ENCODE measurements at regions not wholly inside any gene's neighbourhood (a gene's known extent, or its start where the extent isn't known, plus 50 kb on each side); places are given as distances from the start of the nearest gene placed in this dataset.

DNA sequence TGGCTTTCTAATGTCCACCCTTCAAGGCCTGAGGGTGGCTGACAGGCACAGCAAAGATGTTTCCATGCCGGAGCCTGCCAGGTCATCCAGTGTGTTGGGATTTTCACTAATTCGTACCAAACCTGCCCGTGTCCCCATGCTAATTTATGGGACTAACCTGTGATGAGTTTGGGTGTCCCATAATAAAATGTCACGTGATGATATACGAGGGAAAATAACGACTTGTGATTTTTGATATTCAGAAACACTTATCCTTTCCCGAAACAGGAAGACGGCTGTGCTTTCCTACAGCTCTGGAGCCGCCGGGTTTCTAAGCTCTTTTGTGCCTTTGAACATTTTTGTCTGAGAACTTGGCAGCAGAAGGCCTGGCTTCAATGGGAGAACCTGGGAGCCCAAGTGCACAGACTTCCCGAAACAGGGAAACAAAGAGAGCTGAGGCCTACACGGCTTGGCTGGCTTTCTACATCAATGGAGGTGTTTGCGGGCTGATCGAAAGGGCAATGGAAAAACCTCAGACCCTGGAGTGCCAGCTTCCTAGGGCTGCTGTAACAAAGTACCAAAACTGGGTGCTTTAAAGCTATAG lies 171.9 kb upstream of the JARID2 start:
- no peak overlapping the region for H3K4me3 ChIP-seq
- no peak overlapping the region for H3K27ac ChIP-seq
- H3K27me3 ChIP-seq = no peaks in the 10 kb centered on the region
- TF ChIP-seq, protein P1, sequence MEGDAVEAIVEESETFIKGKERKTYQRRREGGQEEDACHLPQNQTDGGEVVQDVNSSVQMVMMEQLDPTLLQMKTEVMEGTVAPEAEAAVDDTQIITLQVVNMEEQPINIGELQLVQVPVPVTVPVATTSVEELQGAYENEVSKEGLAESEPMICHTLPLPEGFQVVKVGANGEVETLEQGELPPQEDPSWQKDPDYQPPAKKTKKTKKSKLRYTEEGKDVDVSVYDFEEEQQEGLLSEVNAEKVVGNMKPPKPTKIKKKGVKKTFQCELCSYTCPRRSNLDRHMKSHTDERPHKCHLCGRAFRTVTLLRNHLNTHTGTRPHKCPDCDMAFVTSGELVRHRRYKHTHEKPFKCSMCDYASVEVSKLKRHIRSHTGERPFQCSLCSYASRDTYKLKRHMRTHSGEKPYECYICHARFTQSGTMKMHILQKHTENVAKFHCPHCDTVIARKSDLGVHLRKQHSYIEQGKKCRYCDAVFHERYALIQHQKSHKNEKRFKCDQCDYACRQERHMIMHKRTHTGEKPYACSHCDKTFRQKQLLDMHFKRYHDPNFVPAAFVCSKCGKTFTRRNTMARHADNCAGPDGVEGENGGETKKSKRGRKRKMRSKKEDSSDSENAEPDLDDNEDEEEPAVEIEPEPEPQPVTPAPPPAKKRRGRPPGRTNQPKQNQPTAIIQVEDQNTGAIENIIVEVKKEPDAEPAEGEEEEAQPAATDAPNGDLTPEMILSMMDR (IDR thresholded peaks at IDR 0.05) = no peak
- no peak for DNase-seq (ENCODE audit: low spot score in 2 of 2)
- H3K4me1 ChIP-seq = no peaks in the 10 kb centered on the region
- H3K36me3 ChIP-seq = no peaks in the 10 kb centered on the region
- intact Hi-C loops (cut with DNase I) = no loop called here
- no peaks in the 10 kb centered on the region for H3K9me3 ChIP-seq

DNA sequence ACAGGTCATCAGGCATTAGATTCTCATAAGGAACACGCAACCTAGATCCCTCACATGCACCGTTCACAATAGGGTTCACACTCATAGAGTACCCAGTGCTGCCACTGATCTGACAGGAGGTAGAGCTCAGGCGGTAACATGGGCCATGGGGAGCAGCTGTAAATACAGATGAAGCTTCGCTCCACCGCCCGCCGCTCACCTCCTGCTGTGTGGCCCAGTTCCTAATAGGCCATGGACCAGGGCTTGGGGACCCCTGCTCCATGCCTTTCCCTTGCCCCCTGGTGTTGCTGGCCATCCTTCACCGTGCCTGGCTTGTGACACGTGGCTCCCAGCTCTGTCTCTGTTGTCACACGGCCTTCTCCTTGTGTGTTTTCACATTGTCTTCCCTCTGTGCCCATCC lies 171.1 kb upstream of the JARID2 start:
- DNase-seq (ENCODE audit: low spot score in 2 of 2) = no peak
- no peak overlapping the region for H3K27ac ChIP-seq
- no peaks in the 10 kb centered on the region for H3K36me3 ChIP-seq
- TF ChIP-seq, protein P1 (IDR thresholded peaks at IDR 0.05) = no peak
- intact Hi-C loops (cut with DNase I) = no loop called here
- H3K4me3 ChIP-seq = no peak overlapping the region
- H3K4me1 ChIP-seq = no peaks in the 10 kb centered on the region
- no peaks in the 10 kb centered on the region for H3K9me3 ChIP-seq
- H3K27me3 ChIP-seq = no peaks in the 10 kb centered on the region

DNA sequence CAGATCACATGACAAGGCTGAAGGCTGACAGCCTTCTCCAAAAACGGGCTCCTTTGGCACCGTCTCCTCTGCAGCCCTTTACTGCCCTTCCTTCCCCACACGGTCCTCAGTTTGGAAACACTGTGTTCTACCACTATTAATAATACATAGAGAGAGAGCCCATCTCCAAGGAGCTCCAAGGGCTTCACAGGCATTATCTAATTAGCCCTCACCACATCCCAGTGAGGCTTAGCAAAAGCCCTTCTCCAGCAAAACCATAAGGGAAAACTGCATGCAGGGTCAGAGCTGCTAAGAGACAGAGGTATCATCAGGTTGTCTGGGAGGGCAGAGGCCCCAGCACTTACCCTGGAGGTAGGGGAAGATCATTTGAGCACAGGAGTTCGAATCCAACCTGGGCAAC lies 169.3 kb upstream of the JARID2 start:
- Histone ChIP-seq H3K27ac (no peak overlapping the region), H3K9me3 (no peaks in the 10 kb centered on the region), H3K27me3 (no peaks in the 10 kb centered on the region), H3K4me1 (no peaks in the 10 kb centered on the region), H3K4me3 (no peak overlapping the region), H3K36me3 (no peaks in the 10 kb centered on the region)
- DNase-seq (ENCODE audit: low spot score in 2 of 2) = no peak
- intact Hi-C loops (cut with DNase I) = no loop called here
- TF ChIP-seq, protein P1 (IDR thresholded peaks at IDR 0.05) = no peak

DNA sequence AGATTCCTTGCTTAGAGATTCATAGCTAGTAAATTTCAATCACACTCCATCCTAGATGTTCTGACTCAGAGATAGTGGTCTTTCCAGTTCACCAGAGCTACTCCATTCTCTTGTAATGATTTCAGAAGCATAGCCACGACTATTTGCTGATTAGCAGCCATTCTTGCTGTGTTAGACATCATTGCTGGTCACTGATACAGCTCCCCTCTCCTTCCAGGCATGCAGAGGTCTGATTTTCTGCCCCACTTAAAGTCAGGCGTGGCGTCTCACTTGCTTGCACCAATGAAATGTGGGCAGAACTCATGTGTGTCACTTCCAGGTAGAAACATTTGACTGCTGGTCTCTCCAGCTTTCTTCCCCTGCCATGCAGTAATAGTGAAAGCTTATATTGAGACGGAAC lies 168.9 kb upstream of the JARID2 start:
- no peaks in the 10 kb centered on the region for H3K4me1 ChIP-seq
- intact Hi-C loops (cut with DNase I) = no loop called here
- H3K4me3 ChIP-seq = no peak overlapping the region
- H3K27ac ChIP-seq = no peak overlapping the region
- no peaks in the 10 kb centered on the region for H3K27me3 ChIP-seq
- TF ChIP-seq, protein P1 (IDR thresholded peaks at IDR 0.05) = no peak
- no peaks in the 10 kb centered on the region for H3K36me3 ChIP-seq
- DNase-seq (ENCODE audit: low spot score in 2 of 2) = no peak
- H3K9me3 ChIP-seq = no peaks in the 10 kb centered on the region

DNA sequence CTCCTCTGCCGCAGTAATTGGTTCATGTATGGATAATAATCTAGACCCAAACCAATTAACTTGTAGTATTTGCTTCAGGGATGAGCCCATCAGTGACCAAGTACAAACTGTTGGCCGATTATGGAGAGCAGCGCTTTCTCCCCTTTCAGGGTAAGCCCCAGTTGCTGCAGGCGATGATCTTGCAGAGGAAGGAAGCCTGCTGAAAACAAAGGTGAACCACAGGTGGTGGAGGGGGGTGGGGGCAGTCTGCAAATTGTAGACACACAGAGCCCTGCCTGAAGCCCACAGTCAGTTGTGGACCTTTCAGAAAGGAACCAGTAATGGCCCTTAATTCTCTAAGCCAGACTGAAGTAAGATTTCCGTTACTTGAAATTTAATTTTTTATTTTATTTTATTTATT lies 167.9 kb upstream of the JARID2 start:
- intact Hi-C loops (cut with DNase I) = no loop called here
- no peak overlapping the region for H3K27ac ChIP-seq
- TF ChIP-seq, protein P1 (IDR thresholded peaks at IDR 0.05) = no peak
- no peaks in the 10 kb centered on the region for H3K36me3 ChIP-seq
- H3K27me3 ChIP-seq = no peaks in the 10 kb centered on the region
- H3K9me3 ChIP-seq = no peaks in the 10 kb centered on the region
- DNase-seq (ENCODE audit: low spot score in 2 of 2) = no peak
- H3K4me3 ChIP-seq = no peak overlapping the region
- no peaks in the 10 kb centered on the region for H3K4me1 ChIP-seq

DNA sequence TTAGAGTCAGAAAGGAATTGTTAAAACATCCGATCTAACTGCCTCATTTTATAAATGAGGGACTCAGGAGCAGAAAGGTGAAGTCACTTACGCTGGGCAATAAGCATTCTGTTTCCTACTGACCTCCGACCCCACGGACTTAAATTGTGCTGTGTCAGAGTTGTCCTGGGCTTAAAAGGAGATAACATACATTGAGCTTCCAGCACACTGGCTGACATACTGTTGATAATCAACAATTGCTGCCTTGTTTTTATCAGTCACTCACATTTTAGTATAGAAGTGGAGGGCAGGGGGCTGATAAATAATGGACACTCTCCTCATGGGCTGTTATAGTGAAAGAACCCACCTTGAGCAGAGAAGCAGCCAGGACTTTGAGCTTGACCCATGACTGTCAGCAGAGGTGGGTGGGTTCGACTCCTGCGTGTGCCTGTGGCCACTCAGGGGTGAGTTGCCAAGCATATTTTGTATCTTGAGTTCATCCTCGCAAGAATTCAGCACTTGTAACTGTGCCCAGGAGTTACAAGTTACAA lies 166.5 kb upstream of the JARID2 start:
- intact Hi-C loops (cut with DNase I) = no loop called here
- no peak for DNase-seq (ENCODE audit: low spot score in 2 of 2)
- H3K9me3 ChIP-seq = no peaks in the 10 kb centered on the region
- no peak overlapping the region for H3K27ac ChIP-seq
- no peaks in the 10 kb centered on the region for H3K36me3 ChIP-seq
- no peak overlapping the region for H3K4me3 ChIP-seq
- TF ChIP-seq, protein P1 (IDR thresholded peaks at IDR 0.05) = no peak
- no peaks in the 10 kb centered on the region for H3K4me1 ChIP-seq
- no peaks in the 10 kb centered on the region for H3K27me3 ChIP-seq
